ENCODE measurements at regions not wholly inside any gene's neighbourhood (a gene's known extent, or its start where the extent isn't known, plus 50 kb on each side); places are given as distances from the start of the nearest gene placed in this dataset.

DNA sequence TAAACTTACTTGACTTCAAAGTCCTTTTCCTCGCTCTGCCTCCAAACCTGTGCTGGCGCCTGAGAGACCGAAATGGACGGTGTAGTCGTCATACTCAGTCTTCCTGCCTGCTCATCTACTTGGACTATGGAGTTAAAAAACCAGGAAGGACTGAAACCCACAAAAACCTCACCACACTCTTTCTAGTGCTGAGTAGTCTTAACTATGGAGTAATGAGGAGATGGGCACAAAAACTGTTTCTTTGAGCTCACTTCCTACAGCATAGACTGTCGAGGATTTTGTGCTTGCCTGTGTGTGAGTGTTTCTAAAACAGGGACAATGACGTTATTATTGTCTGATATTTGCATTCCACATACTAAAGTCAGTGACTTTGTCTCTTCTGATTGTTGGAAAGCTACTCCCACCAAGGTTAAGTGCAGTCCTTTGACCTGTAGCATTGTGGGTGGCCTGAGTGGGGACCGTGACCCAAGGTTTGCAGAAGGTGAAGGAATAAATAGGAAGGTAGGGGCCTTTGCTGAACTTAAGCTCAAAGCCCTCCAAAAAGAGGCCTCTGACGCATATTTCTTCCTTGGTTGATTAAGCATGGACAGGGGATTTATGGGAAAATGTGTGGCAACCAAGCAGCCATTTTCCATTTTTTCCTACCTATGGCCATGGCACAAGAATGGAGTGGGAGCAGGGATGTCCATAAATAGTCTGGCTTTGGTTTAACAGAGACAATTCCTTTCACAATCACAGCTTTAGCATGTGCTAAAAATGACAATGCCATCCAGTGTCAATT lies 109.6 kb downstream of the ZBTB18 start:
- TF ChIP-seq YY1 (IDR thresholded peaks at IDR 0.05; ENCODE audit: insufficient read depth, insufficient read length) = no peak
- no peak for TF ChIP-seq ZNF274 (IDR thresholded peaks at IDR 0.05; ENCODE audit: low read depth, low read length)

Measured in NT2/D1 (cell line).